Activated T-helper 2 cell treated with anti-CD3 and anti-CD28 coated beads, Interferon-gamma antibody, Interleukin-2, Interleukin-4, amounts not matched to agents 10 μg/mL and 5 μg/mL and 100 μg/mL, durations not matched to agents 14 hours and 24 hours and 36 hours (primary cell): ENCODE measurements at regions not wholly inside any gene's neighbourhood (a gene's known extent, or its start where the extent isn't known, plus 50 kb on each side); places are given as distances from the start of the nearest gene placed in this dataset.

Experiments
- DNase-seq: peaks from one replicate; pipeline ENCODE4 v3.0.0; 2021; ENCODE audit warnings: low spot score
- H3K27ac Mint-ChIP-seq: one replicate; pipeline ENCODE4 v1.8.0; 2021; ENCODE audit warnings: mixed read lengths
- H3K27me3 Mint-ChIP-seq: one replicate; pipeline ENCODE4 v1.8.0; 2021; ENCODE audit warnings: low read depth, mixed read lengths
- H3K36me3 Mint-ChIP-seq: one replicate; pipeline ENCODE4 v1.8.0; 2021; ENCODE audit warnings: low read depth, mixed read lengths
- H3K4me1 Mint-ChIP-seq: one replicate; pipeline ENCODE4 v1.8.0; 2021; ENCODE audit warnings: low read depth, mixed read lengths
- H3K4me3 Mint-ChIP-seq: one replicate; pipeline ENCODE4 v1.8.0; 2021; ENCODE audit warnings: low read depth, mild to moderate bottlenecking, moderate library complexity, mixed read lengths
- H3K9me3 Mint-ChIP-seq: one replicate; pipeline ENCODE4 v1.8.0; 2021; ENCODE audit warnings: mixed read lengths
- intact Hi-C: fragments of 100-400 bp; cut with micrococcal nuclease; formaldehyde crosslinking; loops from one replicate; pipeline ENCODE4 v1.15.1; 2023

DNA sequence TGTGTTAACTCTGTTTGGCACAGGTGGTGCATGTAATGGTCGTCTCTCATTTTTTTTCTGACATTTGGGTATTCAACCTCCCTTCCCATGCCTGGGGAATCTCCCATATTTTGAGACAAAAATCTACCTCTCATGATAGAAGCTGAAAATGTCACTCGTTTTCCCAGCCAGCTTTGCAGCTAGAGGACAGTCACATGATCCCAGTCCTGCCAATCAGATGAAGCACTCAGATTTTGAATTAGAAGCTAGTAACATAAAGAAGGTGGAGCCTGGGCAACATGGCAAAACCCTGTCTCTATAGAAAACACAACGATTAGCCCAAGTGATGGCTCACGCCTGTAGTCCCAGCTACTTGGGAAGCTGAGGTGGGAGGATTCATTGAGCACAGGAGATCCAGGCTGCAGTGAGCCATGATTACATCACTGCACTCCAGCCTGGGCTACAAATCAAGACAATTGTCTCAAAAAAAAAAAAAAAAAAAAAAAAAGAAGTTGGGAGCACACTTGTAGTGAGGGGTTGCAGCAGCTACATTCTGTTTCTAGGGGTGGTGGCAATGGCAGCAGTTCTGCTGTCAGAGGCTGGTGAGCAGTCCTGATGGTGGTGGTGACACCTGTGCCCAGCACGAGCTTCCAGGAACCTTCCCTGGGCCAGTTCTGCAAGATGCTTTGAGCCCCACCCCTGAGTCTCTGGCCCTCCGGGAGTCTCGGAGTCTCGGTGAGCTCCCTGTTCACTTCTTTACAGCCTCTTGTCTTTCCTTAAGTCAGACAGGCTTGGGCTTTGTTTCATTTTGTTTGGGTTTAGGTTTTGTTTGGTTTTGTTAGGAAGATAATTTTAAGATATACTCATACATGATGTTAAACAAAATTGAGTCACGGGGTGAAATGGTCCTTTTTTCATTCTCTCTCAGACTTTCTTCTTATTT is 94.1 kb upstream of the KCNG1 start:
- H3K4me1 Mint-ChIP-seq: no peaks in the 10 kb centered on the region
- intact Hi-C loops: no loop called here
- no peaks in the 10 kb centered on the region for H3K9me3 Mint-ChIP-seq
- no peak overlapping the region for H3K4me3 Mint-ChIP-seq
- H3K36me3 Mint-ChIP-seq: no peaks in the 10 kb centered on the region
- DNase-seq: no peak
- H3K27ac Mint-ChIP-seq: no peak overlapping the region
- H3K27me3 Mint-ChIP-seq: peaks cover 14% of the 10 kb centered on the region

DNA sequence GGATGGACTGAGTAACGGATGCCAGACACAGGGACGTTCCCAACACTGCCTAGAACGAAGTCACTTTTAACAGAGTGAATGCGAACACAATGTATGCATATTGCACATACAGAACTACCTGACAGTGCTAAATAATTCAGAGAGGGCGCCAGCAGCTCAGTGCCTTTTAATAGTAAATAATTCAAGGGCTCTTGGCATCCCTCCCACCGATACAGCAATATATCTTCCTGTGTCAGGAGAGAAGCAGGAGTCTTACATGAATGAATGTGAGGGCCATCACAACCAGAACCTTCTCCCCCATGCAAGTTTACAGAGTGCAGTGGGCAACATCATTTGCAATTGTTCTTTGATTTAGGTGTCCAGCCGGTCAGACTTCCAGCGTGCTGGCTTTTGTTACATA is 88.4 kb upstream of the KCNG1 start:
- Mint-ChIP-seq H3K27ac (no peak overlapping the region), H3K36me3 (no peaks in the 10 kb centered on the region), H3K4me3 (no peak overlapping the region), H3K4me1 (no peaks in the 10 kb centered on the region), H3K9me3 (no peaks in the 10 kb centered on the region), H3K27me3 (peaks cover 16% of the 10 kb centered on the region)
- no peak for DNase-seq
- intact Hi-C loops: no loop called here

DNA sequence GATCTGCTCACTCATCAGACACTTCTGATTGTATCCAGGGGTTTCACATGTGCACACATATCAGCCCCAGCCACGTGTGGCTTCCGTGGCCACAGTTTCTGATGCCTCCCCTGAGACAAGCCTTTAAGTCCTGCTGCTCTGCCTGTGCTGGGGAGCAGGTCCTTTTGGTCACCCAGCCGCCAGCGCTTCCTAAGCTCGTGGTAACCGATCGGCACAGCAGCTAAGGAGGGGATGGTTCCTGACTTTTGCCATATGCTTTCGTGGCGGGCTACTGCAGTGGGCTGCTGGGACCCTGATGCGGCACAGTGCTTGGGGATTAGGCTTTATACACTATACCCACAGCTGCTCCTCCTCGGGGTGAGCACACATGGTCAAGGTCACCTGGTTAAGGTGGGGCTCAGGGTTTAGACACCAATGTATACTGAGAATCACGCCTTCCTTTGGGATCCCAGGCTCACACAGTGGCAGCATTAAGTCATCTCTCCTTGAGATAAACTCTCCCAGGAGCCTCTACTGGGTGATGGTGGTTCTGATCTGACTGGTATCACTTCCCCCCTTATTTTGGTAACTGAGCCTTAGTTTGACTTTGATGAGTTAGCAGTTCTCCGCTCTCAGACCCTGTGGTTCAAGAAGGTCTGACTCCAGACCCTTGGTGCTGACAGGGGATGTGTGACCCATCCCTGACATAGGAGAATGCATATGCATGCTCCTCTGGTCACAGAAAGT is 85.9 kb upstream of the KCNG1 start:
- H3K27me3 Mint-ChIP-seq: peaks cover 15% of the 10 kb centered on the region
- no peak for DNase-seq
- H3K36me3 Mint-ChIP-seq: no peaks in the 10 kb centered on the region
- intact Hi-C loops: no loop called here
- H3K27ac Mint-ChIP-seq: no peak overlapping the region
- no peaks in the 10 kb centered on the region for H3K4me1 Mint-ChIP-seq
- no peaks in the 10 kb centered on the region for H3K9me3 Mint-ChIP-seq
- H3K4me3 Mint-ChIP-seq: no peak overlapping the region

DNA sequence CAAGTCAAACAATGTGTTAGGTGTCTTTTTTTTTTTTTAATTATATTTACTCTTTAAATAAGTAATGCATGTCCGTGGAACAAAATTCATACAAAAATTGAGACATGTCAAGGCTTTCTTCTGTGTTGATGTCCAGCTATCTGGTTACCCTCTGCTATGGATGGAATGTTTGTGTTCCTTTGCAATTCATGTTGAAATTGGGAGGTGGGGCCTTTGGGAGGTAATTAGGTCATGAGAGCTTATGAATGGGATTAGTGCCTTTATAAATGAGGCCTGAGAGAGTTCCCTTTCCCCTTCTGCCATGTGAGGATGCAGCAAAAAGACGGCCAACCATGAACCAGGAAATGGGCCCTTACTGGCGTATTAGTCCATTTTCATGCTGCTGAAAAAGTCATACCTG is 83.1 kb upstream of the KCNG1 start:
- no peaks in the 10 kb centered on the region for H3K9me3 Mint-ChIP-seq
- intact Hi-C loops: no loop called here
- H3K27me3 Mint-ChIP-seq: peaks cover 15% of the 10 kb centered on the region
- H3K4me3 Mint-ChIP-seq: no peak overlapping the region
- H3K4me1 Mint-ChIP-seq: no peaks in the 10 kb centered on the region
- H3K27ac Mint-ChIP-seq: no peak overlapping the region
- DNase-seq: no peak
- no peaks in the 10 kb centered on the region for H3K36me3 Mint-ChIP-seq

DNA sequence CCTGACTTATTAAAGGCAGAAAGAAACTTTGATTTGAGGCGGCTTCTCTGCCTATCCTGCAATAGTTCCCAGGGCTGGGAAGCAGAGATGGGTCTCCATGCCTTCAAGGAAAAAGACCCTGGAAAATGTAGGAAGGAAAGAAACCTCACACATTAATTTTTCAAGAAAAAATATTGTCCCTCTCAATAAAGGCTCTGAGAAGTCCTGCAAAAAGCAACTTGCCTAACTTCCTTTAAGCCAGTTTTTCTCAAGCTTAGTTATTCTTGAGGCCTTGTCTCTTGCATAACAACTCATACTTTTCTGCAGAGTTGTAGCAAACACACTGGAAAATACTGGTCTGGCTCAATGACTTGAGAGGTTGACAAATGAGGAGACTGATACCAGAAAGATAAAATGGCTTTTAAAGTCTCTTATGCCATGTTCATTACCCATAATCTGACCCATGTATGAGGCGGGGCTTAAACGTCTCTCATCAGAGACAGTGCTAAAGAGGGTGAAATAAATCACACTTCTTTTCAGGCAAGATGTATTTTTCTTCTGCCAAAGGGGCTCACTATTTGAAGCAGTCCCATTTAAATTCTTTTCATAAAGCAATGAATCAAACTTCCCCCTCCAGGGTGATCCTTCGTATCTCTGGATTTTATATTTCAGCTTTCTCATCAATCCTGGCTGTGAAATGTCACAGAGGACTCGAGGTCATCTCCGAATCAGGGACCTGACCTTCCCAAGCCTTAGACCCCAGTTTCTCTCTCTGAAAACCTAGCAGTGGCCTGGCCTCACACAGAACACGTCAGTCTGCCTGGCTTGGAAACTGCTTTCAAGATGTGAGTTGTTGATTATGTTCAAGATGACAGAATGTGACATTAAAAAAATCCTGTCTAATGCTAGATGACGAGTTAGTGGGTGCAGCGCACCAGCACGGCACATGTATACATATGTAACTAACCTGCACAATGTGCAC is 82.3 kb upstream of the KCNG1 start:
- Mint-ChIP-seq H3K36me3 (no peaks in the 10 kb centered on the region), H3K27ac (no peak overlapping the region), H3K4me1 (no peaks in the 10 kb centered on the region), H3K9me3 (no peaks in the 10 kb centered on the region), H3K4me3 (no peak overlapping the region), H3K27me3 (peaks cover 11% of the 10 kb centered on the region)
- no peak for DNase-seq
- intact Hi-C loops: no loop called here

DNA sequence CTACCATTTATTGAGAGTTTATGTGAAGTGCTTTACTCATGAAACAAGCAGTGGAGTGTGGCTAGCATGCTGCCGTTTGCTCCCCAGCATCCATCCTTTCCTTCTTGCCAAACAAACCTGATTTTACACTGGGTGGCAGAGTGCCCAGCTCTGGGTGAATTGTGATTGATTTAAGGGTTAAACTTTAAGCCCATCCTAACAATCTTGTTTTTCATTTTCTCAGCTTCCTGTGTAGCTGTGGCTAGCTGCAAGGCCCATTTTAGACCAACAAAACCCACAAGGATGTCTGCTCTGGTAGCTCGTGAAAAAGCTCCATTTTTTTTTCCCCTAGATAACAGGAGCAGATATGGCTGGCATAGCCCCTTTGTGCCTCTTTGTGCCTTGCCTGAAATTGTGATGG is 77.7 kb upstream of the KCNG1 start:
- Mint-ChIP-seq H3K36me3 (no peaks in the 10 kb centered on the region), H3K27ac (no peak overlapping the region)
- no peak for DNase-seq

DNA sequence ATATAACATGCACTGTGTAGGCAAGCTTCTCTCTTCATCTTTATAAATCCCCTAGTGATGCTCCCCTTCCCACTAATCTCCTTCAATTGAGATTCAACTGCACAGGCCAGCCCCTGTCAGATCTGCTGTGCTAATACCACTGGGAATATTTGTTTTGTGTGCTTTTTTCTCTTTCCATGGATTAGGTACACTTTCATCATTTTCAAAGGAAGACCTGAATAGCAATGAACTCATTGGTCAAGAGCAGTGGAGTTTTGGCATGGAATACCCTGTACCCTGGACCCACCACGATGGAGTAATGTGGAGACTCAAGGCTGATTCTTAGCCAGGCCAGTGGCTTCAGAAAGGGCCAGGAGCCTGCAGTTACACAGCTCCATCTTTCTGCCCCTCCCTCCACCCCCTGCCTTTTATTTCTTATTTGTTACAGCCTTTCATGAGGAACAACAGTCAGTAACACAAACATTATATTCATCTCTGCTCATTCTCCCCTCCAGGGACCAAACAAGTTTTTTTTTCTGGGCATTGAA is 75.4 kb upstream of the KCNG1 start:
- H3K27me3 Mint-ChIP-seq: peaks cover 16% of the 10 kb centered on the region
- no peak for DNase-seq
- H3K36me3 Mint-ChIP-seq: no peaks in the 10 kb centered on the region
- H3K4me3 Mint-ChIP-seq: no peak overlapping the region
- no peaks in the 10 kb centered on the region for H3K9me3 Mint-ChIP-seq
- no peaks in the 10 kb centered on the region for H3K4me1 Mint-ChIP-seq
- intact Hi-C loops: no loop called here
- H3K27ac Mint-ChIP-seq: no peak overlapping the region

More for the DNA sequence above, 77.7 kb upstream of the KCNG1 start:
- Mint-ChIP-seq H3K27me3 (peaks cover 10% of the 10 kb centered on the region), H3K9me3 (no peaks in the 10 kb centered on the region), H3K4me3 (no peak overlapping the region), H3K4me1 (no peaks in the 10 kb centered on the region)
- intact Hi-C loops: no loop called here

DNA sequence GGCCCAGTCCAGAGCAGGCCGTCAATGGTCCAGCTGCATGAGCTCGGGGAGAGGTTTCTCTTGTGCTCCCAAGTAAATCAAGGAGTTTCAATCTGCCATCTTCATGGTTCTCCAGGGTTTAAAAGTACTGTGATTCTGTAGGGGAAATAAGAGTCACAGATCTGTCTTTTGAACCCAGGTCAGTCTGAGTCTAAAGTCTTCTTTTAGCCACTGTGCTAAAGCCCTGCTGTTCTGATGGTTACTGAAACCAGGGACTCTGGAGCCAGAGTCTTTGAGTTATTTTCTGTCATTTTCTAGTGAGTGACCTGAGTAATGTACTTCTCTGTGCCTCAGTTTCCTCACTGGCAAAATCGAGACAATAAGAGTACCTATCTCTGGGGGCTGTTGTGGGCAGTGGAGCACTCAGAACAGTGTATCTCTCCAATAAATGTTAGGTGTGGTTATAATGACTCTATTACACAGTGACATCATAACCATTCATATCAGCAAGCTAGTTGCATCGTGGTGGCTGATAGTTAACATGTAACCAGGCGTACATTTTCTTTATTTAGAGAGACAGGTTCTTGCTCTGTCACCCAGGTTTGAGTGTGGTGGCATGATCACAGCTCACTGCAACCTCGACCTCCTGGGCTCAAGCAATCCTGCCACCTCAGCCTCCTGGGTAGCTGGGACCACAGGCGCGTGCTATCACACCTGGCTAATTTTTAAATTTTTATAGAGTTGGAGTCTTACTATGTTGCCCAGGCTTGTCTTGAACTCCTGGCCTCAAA is 74.6 kb upstream of the KCNG1 start:
- no peaks in the 10 kb centered on the region for H3K36me3 Mint-ChIP-seq
- H3K27me3 Mint-ChIP-seq: peaks cover 22% of the 10 kb centered on the region

DNA sequence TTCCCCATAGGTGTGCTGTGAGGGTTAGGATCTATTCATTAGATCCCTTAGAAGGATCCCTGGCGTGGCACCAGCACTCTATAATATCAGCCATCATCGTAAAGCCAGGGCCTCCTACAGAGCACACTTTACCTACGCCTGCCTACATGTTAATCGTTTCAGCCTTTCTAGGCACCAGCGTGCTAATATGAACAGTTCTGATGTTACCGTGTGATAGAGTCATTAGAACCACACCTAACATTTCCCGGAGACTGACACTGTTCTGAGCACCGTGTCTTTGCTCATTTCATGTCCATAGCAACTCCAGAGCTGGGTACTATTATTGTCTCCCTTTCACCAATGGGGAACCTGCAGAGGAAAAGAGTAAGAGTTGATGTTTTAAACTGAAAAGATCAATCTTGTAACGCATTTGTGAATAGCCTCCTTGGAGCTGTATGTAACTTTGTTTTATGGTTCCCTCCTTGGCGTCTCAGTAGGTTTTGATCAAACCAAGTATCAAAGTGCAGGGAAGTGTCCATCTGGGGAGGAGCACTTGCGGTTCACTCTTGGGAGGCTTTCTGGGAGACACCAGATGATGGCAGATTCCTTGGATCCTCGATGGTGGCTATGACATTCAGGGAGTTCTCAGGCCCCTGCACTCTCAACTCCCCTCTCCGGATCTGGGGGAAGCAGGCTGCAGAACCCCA is 73.8 kb upstream of the KCNG1 start:
- Mint-ChIP-seq H3K27ac (no peak overlapping the region), H3K36me3 (no peaks in the 10 kb centered on the region), H3K4me3 (no peak overlapping the region), H3K9me3 (no peaks in the 10 kb centered on the region), H3K4me1 (peaks cover 12% of the 10 kb centered on the region), H3K27me3 (peaks cover 30% of the 10 kb centered on the region)
- intact Hi-C loops: no loop called here
- DNase-seq: no peak

More for the DNA sequence above, 74.6 kb upstream of the KCNG1 start:
- Mint-ChIP-seq H3K9me3 (no peaks in the 10 kb centered on the region), H3K4me1 (peaks cover 5% of the 10 kb centered on the region), H3K27ac (no peak overlapping the region), H3K4me3 (no peak overlapping the region)
- intact Hi-C loops: no loop called here
- DNase-seq: no peak

DNA sequence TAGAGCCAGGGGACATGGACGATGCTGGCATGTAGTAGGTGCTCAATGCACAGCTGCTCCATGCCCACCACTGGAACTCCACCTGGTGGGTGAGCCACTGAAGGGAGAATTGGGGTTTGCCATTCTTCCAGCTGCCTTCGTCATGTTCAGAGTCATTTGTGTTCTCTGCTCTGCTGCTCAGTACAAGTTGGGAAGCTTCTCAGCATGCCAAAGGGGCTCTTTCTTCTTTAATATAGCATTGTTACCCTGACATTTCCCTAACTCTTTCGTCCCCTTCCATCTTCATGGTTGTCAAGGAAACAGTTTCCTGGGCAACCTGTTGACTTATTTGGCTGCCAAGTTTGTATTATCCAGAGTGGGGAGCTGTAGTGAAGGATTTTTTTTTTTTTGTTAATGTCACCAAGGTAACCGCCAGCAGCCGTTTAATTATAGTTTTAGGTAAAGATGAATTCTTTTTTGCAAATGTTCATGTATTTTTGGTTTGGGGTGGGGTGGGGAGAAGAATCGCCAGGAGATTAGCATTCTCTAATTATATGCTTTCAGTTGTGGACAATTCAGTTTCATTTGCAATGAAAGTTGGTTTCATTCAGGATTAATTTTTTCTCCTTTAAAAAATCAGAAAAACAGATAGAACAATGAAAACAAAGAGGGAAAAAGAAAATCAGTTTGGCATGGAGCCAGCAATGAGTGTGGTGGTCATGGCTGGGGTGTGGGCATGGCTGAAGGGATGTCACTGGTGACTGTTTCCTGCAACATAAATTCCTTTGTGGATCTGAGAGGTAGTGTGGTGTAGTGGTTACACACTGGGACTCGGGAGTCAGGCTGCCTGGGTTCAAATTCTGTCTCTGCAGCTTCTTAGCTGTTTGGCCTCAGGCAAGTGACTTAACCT is 73.0 kb upstream of the KCNG1 start:
- Mint-ChIP-seq H3K27ac (no peak overlapping the region), H3K27me3 (peaks cover 37% of the 10 kb centered on the region), H3K36me3 (no peaks in the 10 kb centered on the region), H3K4me3 (no peak overlapping the region), H3K9me3 (no peaks in the 10 kb centered on the region), H3K4me1 (peaks cover 15% of the 10 kb centered on the region)
- no peak for DNase-seq
- intact Hi-C loops: no loop called here

DNA sequence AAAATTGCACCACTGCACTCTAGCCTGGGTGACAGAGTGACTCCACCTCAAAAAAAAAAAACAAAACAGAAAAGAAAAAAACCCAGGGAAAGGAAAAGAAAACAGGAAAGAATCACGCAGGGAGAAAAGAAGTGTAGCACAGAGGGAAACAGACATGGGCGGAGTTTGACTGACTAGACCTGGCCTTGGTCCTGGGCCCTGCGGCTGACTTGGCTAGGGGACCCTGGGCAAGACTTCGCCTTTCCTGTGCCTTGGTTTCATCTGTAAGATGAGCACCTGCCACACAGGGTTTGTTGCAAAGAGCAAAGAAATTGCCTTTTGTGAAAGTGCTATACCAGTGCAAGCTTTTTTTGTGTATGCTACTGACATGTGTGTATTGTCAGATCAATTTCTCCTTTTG is 71.3 kb upstream of the KCNG1 start:
- intact Hi-C loops: no loop called here
- H3K36me3 Mint-ChIP-seq: no peaks in the 10 kb centered on the region
- H3K4me3 Mint-ChIP-seq: no peak overlapping the region
- no peak overlapping the region for H3K27ac Mint-ChIP-seq
- peaks cover 42% of the 10 kb centered on the region for H3K27me3 Mint-ChIP-seq
- no peaks in the 10 kb centered on the region for H3K9me3 Mint-ChIP-seq
- H3K4me1 Mint-ChIP-seq: peaks cover 15% of the 10 kb centered on the region
- no peak for DNase-seq
